ENCODE measurements at regions not wholly inside any gene's neighbourhood (a gene's known extent, or its start where the extent isn't known, plus 50 kb on each side); places are given as distances from the start of the nearest gene placed in this dataset.

- TF ChIP-seq, protein P1, sequence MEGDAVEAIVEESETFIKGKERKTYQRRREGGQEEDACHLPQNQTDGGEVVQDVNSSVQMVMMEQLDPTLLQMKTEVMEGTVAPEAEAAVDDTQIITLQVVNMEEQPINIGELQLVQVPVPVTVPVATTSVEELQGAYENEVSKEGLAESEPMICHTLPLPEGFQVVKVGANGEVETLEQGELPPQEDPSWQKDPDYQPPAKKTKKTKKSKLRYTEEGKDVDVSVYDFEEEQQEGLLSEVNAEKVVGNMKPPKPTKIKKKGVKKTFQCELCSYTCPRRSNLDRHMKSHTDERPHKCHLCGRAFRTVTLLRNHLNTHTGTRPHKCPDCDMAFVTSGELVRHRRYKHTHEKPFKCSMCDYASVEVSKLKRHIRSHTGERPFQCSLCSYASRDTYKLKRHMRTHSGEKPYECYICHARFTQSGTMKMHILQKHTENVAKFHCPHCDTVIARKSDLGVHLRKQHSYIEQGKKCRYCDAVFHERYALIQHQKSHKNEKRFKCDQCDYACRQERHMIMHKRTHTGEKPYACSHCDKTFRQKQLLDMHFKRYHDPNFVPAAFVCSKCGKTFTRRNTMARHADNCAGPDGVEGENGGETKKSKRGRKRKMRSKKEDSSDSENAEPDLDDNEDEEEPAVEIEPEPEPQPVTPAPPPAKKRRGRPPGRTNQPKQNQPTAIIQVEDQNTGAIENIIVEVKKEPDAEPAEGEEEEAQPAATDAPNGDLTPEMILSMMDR (IDR thresholded peaks at IDR 0.05; ENCODE audit: insufficient read depth, low read depth, low read length, missing control alignments) = no peak
- H3K4me3 ChIP-seq (ENCODE audit: low read length) = no peak overlapping the region
- DNase-seq (ENCODE audit: low read depth) = no peak
Observed at GRCh38 chr1:229845410-229846138, 219.5 kb downstream of the URB2 start.

DNA sequence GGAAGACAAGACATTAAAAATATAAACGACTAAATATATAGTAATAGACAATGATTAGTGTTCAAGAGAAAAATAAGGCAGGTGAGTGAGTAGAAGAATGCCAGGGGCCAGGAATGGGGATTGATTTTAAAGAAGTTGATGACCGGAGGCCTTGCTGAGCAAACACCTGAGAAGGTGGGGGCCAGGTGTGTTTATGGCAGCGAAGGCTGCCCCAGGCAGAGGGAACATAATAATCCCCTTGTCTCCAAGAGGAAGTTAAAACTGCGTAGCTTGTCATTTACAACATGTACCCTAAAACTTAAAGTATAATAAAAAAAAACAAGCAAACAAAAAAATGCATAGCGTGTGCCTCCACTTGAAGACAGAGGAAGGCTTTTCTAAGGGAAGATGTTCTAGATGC is 220.3 kb downstream of the URB2 start:
- DNase-seq (ENCODE audit: low read depth) = no peak
- no peak overlapping the region for H3K4me3 ChIP-seq (ENCODE audit: low read length)
- TF ChIP-seq, protein P1 (IDR thresholded peaks at IDR 0.05; ENCODE audit: insufficient read depth, low read depth, low read length, missing control alignments) = no peak

DNA sequence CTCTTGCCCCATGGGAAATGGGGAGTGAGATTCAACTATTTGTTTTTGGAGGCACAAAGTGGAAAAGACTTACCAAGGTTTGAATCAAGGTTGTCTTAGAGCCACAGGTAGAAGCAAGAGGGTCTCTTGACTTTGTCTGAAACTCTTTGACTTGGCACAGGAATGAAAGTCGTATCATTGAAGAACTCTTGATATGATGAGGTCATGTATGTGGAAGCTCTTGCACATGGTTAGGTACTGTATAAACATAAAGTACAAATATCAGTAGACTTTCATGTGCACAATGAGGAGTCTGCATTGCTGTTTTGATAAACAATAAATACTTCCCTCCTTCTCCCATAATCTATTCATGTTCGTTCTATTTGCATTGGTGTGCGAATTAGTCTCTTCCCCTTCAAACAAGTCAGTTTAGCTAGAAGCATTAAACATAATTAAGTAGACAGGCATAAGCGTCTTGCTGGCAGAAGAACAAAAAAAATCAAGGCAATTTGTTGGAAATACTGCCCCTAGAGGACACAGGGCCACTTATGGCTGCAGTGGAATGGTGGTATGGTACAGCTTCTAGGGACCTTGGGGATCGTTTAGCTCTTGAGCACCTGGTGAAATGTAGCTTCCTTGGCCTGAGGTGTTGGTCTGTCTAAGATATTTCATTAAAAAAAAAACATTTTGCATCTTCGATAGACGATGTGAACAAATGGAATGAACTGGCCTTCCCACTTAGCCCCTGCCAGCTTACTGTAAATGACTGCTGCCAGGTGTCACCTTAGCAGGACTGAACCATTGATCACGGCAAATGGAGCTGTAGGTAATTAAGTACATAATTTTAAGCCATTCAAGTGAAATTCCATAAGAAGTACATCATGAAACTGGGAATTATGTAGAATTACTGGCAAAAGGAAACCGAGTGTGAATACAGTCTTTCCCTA is 218.0 kb upstream of the GALNT2 start:
- peak; percentile 46 for DNase-seq (ENCODE audit: low read depth)
- no peak overlapping the region for H3K4me3 ChIP-seq (ENCODE audit: low read length)
- TF ChIP-seq, protein P1 (IDR thresholded peaks at IDR 0.05; ENCODE audit: insufficient read depth, low read depth, low read length, missing control alignments) = peak; percentile 60

GRCh38 chr1:229851511-229851910 is 215.5 kb upstream of the GALNT2 start:
- H3K4me3 ChIP-seq (ENCODE audit: low read length) = no peak overlapping the region
- TF ChIP-seq, protein P1 (IDR thresholded peaks at IDR 0.05; ENCODE audit: insufficient read depth, low read depth, low read length, missing control alignments) = no peak
- DNase-seq (ENCODE audit: low read depth) = no peak

DNA sequence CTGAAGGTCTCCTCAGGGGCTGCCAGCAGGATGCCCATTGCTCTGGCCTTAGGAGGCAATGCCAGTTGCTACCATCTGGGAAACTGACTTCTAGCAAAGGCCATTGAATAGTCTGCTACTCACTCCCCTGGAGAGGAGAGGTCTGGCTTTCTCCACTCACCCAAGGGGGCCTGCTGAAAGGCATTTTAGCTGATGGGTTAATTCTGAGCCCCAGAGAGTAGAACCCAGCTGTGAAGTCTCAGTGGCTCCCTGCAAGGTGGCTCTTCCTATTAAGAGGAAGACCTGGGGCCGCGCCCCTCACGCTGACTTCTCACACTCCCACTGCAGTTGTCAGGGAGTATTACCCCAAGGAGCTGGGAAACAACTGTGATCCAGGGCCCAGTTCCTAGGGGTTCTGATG is 213.3 kb upstream of the GALNT2 start:
- no peak for DNase-seq (ENCODE audit: low read depth)
- TF ChIP-seq, protein P1 (IDR thresholded peaks at IDR 0.05; ENCODE audit: insufficient read depth, low read depth, low read length, missing control alignments) = no peak

DNA sequence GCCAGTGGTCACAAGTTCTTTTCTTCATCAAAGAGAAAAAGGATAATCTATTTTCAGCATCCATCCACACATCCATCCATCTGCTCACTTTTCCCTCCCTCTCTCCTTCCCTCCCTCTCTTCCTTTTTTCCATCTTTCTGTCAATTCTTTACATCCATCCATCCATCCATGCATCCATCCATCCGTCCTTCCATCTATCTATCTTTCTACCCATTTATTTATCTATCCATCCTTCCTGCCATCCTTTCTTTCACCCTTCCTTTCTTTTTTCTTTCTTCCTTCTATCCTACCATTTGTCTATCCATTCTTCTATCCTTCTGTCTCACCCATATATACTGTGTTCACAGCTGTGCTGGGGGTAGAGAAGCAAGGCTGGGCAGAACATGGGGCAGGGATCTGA is 212.4 kb upstream of the GALNT2 start:
- H3K4me3 ChIP-seq (ENCODE audit: low read length) = no peak overlapping the region
- TF ChIP-seq, protein P1 (IDR thresholded peaks at IDR 0.05; ENCODE audit: insufficient read depth, low read depth, low read length, missing control alignments) = no peak
- no peak for DNase-seq (ENCODE audit: low read depth)

More for the DNA sequence above, 213.3 kb upstream of the GALNT2 start:
- no peak overlapping the region for H3K4me3 ChIP-seq (ENCODE audit: low read length)
